Fibroblast of lung (primary cell): ENCODE measurements at regions not wholly inside any gene's neighbourhood (a gene's known extent, or its start where the extent isn't known, plus 50 kb on each side); places are given as distances from the start of the nearest gene placed in this dataset.

Experiments used
- DNase-seq, 2 donors: peaks; one replicate each; pipeline versions ENCODE4 v3.0.0 to v3.0.0-alpha.2; 2010; ENCODE audit warnings: low read depth in 2 of 2
- H2AFZ ChIP-seq: 2 replicates; pipeline ENCODE4 v1.5.1; 2012; ENCODE audit warnings: low read length, control low read depth, inconsistent platforms
- H3K27ac ChIP-seq: 2 replicates; pipeline ENCODE4 v1.5.1; 2011; ENCODE audit warnings: low read length, control low read depth; ENCODE audit not compliant: insufficient read depth
- H3K27me3 ChIP-seq: 2 replicates; pipeline ENCODE4 v1.5.1; 2011; ENCODE audit warnings: mild to moderate bottlenecking, low read length; ENCODE audit not compliant: control insufficient read depth, insufficient read depth
- H3K36me3 ChIP-seq: 2 replicates; pipeline ENCODE4 v1.5.1; 2011; ENCODE audit warnings: low read length; ENCODE audit not compliant: control insufficient read depth, insufficient read depth
- H3K4me1 ChIP-seq: 2 replicates; pipeline ENCODE4 v1.5.1; 2011; ENCODE audit warnings: low read length; ENCODE audit not compliant: control insufficient read depth, insufficient read depth; ENCODE audit errors: extremely low read depth
- H3K4me2 ChIP-seq: 2 replicates; pipeline ENCODE4 v1.5.1; 2011; ENCODE audit warnings: low read length, control low read depth; ENCODE audit not compliant: insufficient read depth; ENCODE audit errors: extremely low read depth
- H3K4me3 ChIP-seq, 4 experiments: fragments of 200-600 bp in 1 of 4; sonication (generic) in 1 of 4; replicated peaks in 1 of 4; 2 replicates each; pipeline ENCODE4 v1.5.1; 2011 to 2016; ENCODE audit warnings: low read length in 4 of 4, low read depth in 3 of 4, mild to moderate bottlenecking in 3 of 4, control low read depth in 2 of 4, inconsistent platforms in 1 of 4, mixed read lengths in 1 of 4; ENCODE audit not compliant: insufficient read depth in 1 of 4; ENCODE audit errors: control extremely low read depth in 1 of 4
- H3K79me2 ChIP-seq: 2 replicates; pipeline ENCODE4 v1.5.1; 2012; ENCODE audit warnings: mild to moderate bottlenecking, low read length, inconsistent platforms; ENCODE audit not compliant: control insufficient read depth, insufficient read depth
- H3K9ac ChIP-seq: 2 replicates; pipeline ENCODE4 v1.5.1; 2011; ENCODE audit warnings: mild to moderate bottlenecking, low read length, control low read depth; ENCODE audit not compliant: insufficient read depth
- H3K9me3 ChIP-seq: 2 replicates; pipeline ENCODE4 v1.5.1; 2012; ENCODE audit warnings: low read depth, low read length; ENCODE audit not compliant: control insufficient read depth, insufficient read depth
- H4K20me1 ChIP-seq: 2 replicates; pipeline ENCODE4 v1.5.1; 2011; ENCODE audit warnings: low read length; ENCODE audit not compliant: control insufficient read depth, insufficient read depth; ENCODE audit errors: extremely low read depth
- CTCF ChIP-seq, 2 donors: IDR thresholded peaks in 1 of 2; conservative IDR thresholded peaks in 1 of 2; 1 replicate in 1 of 2; 2 replicates in 1 of 2; pipeline ENCODE4 v1.5.1; 2011 to 2012; ENCODE audit warnings: low read length in 2 of 2, control low read depth in 1 of 2, inconsistent platforms in 1 of 2, low read depth in 1 of 2, mild to moderate bottlenecking in 1 of 2
- EZH2 ChIP-seq: IDR thresholded peaks from 2 replicates; pipeline ENCODE4 v1.5.1; 2012; ENCODE audit warnings: low read length, control low read depth, mild to moderate bottlenecking; ENCODE audit errors: missing control alignments

- no peaks in the 10 kb centered on the region for H3K4me1 ChIP-seq
- no peaks in the 10 kb centered on the region for H4K20me1 ChIP-seq
- TF ChIP-seq EZH2 (no peak), CTCF (conservative IDR thresholded peaks at IDR 0.05 in 1 of 2, IDR thresholded peaks at IDR 0.05 in 1 of 2; ENCODE audit: low read depth in 1 of 2, low read length in 2 of 2) (no peak)
- H3K36me3 ChIP-seq, result no peaks in the 10 kb centered on the region
- no peak overlapping the region for H3K27ac ChIP-seq
- H3K4me2 ChIP-seq, result no peak overlapping the region
- no peaks in the 10 kb centered on the region for H3K27me3 ChIP-seq
- H3K9me3 ChIP-seq, result no peaks in the 10 kb centered on the region
- no peaks in the 10 kb centered on the region for H3K79me2 ChIP-seq
- no peak overlapping the region for H3K4me3 ChIP-seq
- H2AFZ ChIP-seq, result no peak overlapping the region
- H3K9ac ChIP-seq, result no peak overlapping the region
- no peak for DNase-seq
Observed at GRCh38 chr7:19369182-19369581, 224.0 kb upstream of the FERD3L start.

- TF ChIP-seq EZH2, result no peak
- no peak for TF ChIP-seq CTCF (conservative IDR thresholded peaks at IDR 0.05 in 1 of 2, IDR thresholded peaks at IDR 0.05 in 1 of 2; ENCODE audit: low read depth in 1 of 2, low read length in 2 of 2)
- Histone ChIP-seq H3K79me2 (no peaks in the 10 kb centered on the region), H3K27me3 (no peaks in the 10 kb centered on the region), H3K36me3 (no peaks in the 10 kb centered on the region), H3K9me3 (no peaks in the 10 kb centered on the region), H3K4me3 (no peak overlapping the region), H4K20me1 (no peaks in the 10 kb centered on the region), H3K27ac (no peak overlapping the region), H3K9ac (no peak overlapping the region), H3K4me2 (no peak overlapping the region), H3K4me1 (no peaks in the 10 kb centered on the region), H2AFZ (no peak overlapping the region)
- no peak for DNase-seq
Observed at GRCh38 chr7:19368491-19368925, 223.3 kb upstream of the FERD3L start.

GRCh38 chr7:19364950-19365349 is 219.7 kb upstream of the FERD3L start:
- no peak overlapping the region for H3K27ac ChIP-seq
- no peaks in the 10 kb centered on the region for H3K36me3 ChIP-seq
- H4K20me1 ChIP-seq, result no peaks in the 10 kb centered on the region
- DNase-seq, result no peak
- H2AFZ ChIP-seq, result no peak overlapping the region
- H3K9ac ChIP-seq, result no peak overlapping the region
- H3K27me3 ChIP-seq, result no peaks in the 10 kb centered on the region
- no peak overlapping the region for H3K4me3 ChIP-seq
- H3K79me2 ChIP-seq, result no peaks in the 10 kb centered on the region
- no peak overlapping the region for H3K4me2 ChIP-seq
- H3K4me1 ChIP-seq, result no peaks in the 10 kb centered on the region
- no peaks in the 10 kb centered on the region for H3K9me3 ChIP-seq
- TF ChIP-seq EZH2, result no peak
- no peak for TF ChIP-seq CTCF (conservative IDR thresholded peaks at IDR 0.05 in 1 of 2, IDR thresholded peaks at IDR 0.05 in 1 of 2; ENCODE audit: low read depth in 1 of 2, low read length in 2 of 2)
